Sigmoid colon (tissue), 6 donors: ENCODE measurements at regions not wholly inside any gene's neighbourhood (a gene's known extent, or its start where the extent isn't known, plus 50 kb on each side); places are given as distances from the start of the nearest gene placed in this dataset.

Experiments
- DNase-seq: peaks from one replicate; pipeline ENCODE4 v3.0.0-alpha.2; 2019
- H3K27ac ChIP-seq, 4 donors: fragments of 200-600 bp; sonication (generic); one replicate each; pipeline ENCODE4 v1.5.1; 2016 to 2019; ENCODE audit warnings: mild to moderate bottlenecking in 1 of 4
- H3K27me3 ChIP-seq, 3 donors: fragments of 200-600 bp; sonication (generic); one replicate each; pipeline ENCODE4 v1.5.1; 2019; ENCODE audit warnings: mild to moderate bottlenecking in 1 of 3
- H3K36me3 ChIP-seq, 4 donors: fragments of 200-600 bp; sonication (generic); one replicate each; pipeline ENCODE4 v1.5.1; 2016 to 2019
- H3K4me1 ChIP-seq, 4 donors: fragments of 200-600 bp; sonication (generic); one replicate each; pipeline ENCODE4 v1.5.1; 2017 to 2019
- H3K4me3 ChIP-seq, 4 donors: fragments of 200-600 bp; sonication (generic); one replicate each; pipeline ENCODE4 v1.5.1; 2017 to 2019; ENCODE audit warnings: mild to moderate bottlenecking in 2 of 4, moderate library complexity in 1 of 4
- H3K9me3 ChIP-seq, 4 donors: fragments of 200-600 bp in 3 of 4; sonication (generic) in 3 of 4; one replicate each; pipeline versions ENCODE4 v1.5.1 to v1.6.1; 2013 to 2019
- EP300 ChIP-seq, 4 donors: sonication (generic); formaldehyde crosslinking; IDR thresholded peaks; one replicate each; pipeline ENCODE4 v1.6.1; 2017; ENCODE audit warnings: antibody characterized with exemption in 4 of 4
- POLR2A ChIP-seq, 2 donors: fragments of 450-650 bp; IDR thresholded peaks; one replicate each; pipeline ENCODE4 v1.6.1; 2016; ENCODE audit warnings: antibody characterized with exemption in 2 of 2, mild to moderate bottlenecking in 2 of 2, moderate library complexity in 2 of 2
- POLR2AphosphoS5 ChIP-seq, 4 donors: sonication (generic); formaldehyde crosslinking; IDR thresholded peaks; one replicate each; pipeline ENCODE4 v1.6.1; 2017; ENCODE audit warnings: antibody characterized with exemption in 4 of 4
- WGBS, 2 donors: extraction: QIAGEN DNeasy Blood & Tissue Kit; methylation state at CpG; one replicate each; pipeline ENCODE4 v1.1.7; 2013; 5-methylcytosine and 5-hydroxymethylcytosine counted together
- intact Hi-C: fragments of 100-400 bp; cut with DNase I; formaldehyde crosslinking; loops from one replicate; pipeline ENCODE4 v1.15.1; 2023
- TF ChIP-seq, protein P1 (sequence below), 4 experiments: fragments of 450-650 bp in 3 of 4; fragments of 200-600 bp in 1 of 4; IDR thresholded peaks; one replicate each; pipeline ENCODE4 v1.5.1; 2016 to 2019; ENCODE audit warnings: antibody characterized with exemption in 4 of 4, mild to moderate bottlenecking in 3 of 4, moderate library complexity in 2 of 4
- donor health status: healthy with polysubstance abuse.
- donor health status: healthy.

DNA sequence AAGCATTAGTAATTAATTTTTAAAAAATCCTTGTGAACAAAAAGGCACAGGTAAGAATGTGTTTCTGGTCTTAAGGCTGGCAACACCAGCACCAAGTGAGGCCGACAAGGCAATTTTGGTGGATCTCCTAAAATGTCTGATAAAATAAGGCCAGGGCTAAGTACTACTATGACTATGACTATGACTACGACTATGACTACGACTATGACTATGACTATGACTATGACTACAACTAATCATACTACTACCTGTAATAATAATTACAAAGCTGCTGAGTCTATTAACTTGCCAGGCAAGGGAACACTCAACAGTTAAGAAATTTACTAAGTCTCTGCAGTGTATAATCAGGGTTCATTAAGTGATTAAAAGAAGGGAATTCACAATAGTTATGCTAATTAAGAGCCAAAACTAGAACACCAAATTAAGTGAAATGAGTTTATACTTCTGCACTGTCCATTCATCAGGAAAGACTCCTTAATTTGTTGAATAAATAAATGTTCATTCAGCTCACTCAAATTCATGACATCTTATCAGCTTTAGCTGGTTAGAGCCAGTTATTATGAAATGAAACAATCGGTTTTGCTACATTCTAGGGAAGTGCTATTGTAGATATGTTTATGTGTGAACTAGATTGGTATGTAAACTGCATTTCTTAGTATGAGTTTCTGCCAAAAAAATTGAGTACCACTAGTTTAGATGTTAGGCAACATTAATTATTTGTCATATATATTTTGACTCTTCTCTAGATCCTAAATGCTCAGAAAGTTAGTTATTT is 1626.2 kb upstream of the PCDH20 start:
- H3K36me3 ChIP-seq, result no peaks in the 10 kb centered on the region
- peaks cover 0 to 40% (median 18%) of the 10 kb centered on the region in 4 donors for H3K4me1 ChIP-seq
- DNase-seq, result no peak
- no peak overlapping the region for H3K4me3 ChIP-seq
- 81 to 83% methylated on average over 4 of the region's 4 CpGs for WGBS, 2 donors
- H3K9me3 ChIP-seq, result no peaks in the 10 kb centered on the region
- TF ChIP-seq POLR2AphosphoS5 (IDR thresholded peaks at IDR 0.05), result no peak
- TF ChIP-seq, protein P1, sequence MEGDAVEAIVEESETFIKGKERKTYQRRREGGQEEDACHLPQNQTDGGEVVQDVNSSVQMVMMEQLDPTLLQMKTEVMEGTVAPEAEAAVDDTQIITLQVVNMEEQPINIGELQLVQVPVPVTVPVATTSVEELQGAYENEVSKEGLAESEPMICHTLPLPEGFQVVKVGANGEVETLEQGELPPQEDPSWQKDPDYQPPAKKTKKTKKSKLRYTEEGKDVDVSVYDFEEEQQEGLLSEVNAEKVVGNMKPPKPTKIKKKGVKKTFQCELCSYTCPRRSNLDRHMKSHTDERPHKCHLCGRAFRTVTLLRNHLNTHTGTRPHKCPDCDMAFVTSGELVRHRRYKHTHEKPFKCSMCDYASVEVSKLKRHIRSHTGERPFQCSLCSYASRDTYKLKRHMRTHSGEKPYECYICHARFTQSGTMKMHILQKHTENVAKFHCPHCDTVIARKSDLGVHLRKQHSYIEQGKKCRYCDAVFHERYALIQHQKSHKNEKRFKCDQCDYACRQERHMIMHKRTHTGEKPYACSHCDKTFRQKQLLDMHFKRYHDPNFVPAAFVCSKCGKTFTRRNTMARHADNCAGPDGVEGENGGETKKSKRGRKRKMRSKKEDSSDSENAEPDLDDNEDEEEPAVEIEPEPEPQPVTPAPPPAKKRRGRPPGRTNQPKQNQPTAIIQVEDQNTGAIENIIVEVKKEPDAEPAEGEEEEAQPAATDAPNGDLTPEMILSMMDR (IDR thresholded peaks at IDR 0.05), result no peak
- no peak for TF ChIP-seq EP300 (IDR thresholded peaks at IDR 0.05)
- no peak for TF ChIP-seq POLR2A (IDR thresholded peaks at IDR 0.05)
- no peak overlapping the region for H3K27ac ChIP-seq
- intact Hi-C loops, result no loop called here
- H3K27me3 ChIP-seq, result no peaks in the 10 kb centered on the region

GRCh38 chr13:63026285-63026797 is 1610.7 kb upstream of the PCDH20 start:
- intact Hi-C loops, result no loop called here
- TF ChIP-seq, protein P1 (IDR thresholded peaks at IDR 0.05), result no peak
- TF ChIP-seq POLR2AphosphoS5 (IDR thresholded peaks at IDR 0.05) (no peak), EP300 (IDR thresholded peaks at IDR 0.05) (no peak), POLR2A (IDR thresholded peaks at IDR 0.05) (no peak)
- Histone ChIP-seq H3K36me3 (no peaks in the 10 kb centered on the region), H3K4me1 (no peaks in the 10 kb centered on the region), H3K9me3 (no peaks in the 10 kb centered on the region), H3K27ac (no peak overlapping the region), H3K27me3 (no peaks in the 10 kb centered on the region), H3K4me3 (no peak overlapping the region)
- no peak for DNase-seq
- whole genome bisulfite sequencing, 2 donors, result 58 to 82% methylated on average over 3 of the region's 3 CpGs

DNA sequence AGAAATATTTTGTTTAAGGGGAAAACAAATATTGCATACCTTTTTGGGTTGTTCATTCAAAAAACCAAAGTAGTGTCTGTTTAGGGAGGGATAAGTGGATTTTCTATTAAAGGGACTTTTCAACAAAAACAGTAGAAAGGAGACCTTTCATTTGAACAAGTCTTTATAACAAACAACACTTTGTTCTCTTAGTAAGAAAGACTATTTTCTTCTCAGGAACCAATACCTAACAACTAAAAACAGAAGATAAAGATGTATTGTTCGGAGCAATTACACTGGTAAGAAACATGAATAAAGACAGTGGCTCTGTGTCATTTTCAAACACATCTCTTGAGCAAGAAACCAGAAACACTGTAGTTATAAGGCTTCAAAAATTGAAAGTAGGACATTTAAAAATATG is 1610.1 kb upstream of the PCDH20 start:
- TF ChIP-seq POLR2A (IDR thresholded peaks at IDR 0.05), result no peak
- no peak for TF ChIP-seq POLR2AphosphoS5 (IDR thresholded peaks at IDR 0.05)
- no peak for TF ChIP-seq EP300 (IDR thresholded peaks at IDR 0.05)
- TF ChIP-seq, protein P1 (IDR thresholded peaks at IDR 0.05), result no peak
- Histone ChIP-seq H3K4me1 (no peaks in the 10 kb centered on the region), H3K27ac (no peak overlapping the region), H3K27me3 (no peaks in the 10 kb centered on the region), H3K9me3 (no peaks in the 10 kb centered on the region), H3K36me3 (no peaks in the 10 kb centered on the region), H3K4me3 (no peak overlapping the region)
- intact Hi-C loops, result no loop called here
- 73 to 90% methylated on average over 1 of the region's 1 CpG for WGBS, 2 donors
- no peak for DNase-seq

GRCh38 chr13:63024458-63024857 is 1608.8 kb upstream of the PCDH20 start:
- Histone ChIP-seq H3K27me3 (no peaks in the 10 kb centered on the region), H3K27ac (no peak overlapping the region), H3K4me3 (no peak overlapping the region), H3K4me1 (no peaks in the 10 kb centered on the region), H3K36me3 (no peaks in the 10 kb centered on the region), H3K9me3 (no peaks in the 10 kb centered on the region)
- TF ChIP-seq, protein P1 (IDR thresholded peaks at IDR 0.05), result no peak
- no peak for TF ChIP-seq POLR2AphosphoS5 (IDR thresholded peaks at IDR 0.05)
- no peak for TF ChIP-seq EP300 (IDR thresholded peaks at IDR 0.05)
- TF ChIP-seq POLR2A (IDR thresholded peaks at IDR 0.05), result no peak
- DNase-seq, result no peak
- intact Hi-C loops, result no loop called here
- whole genome bisulfite sequencing, 2 donors, result 70 to 81% methylated on average over 3 of the region's 3 CpGs
